HG02588 (cell line): ENCODE measurements at regions not wholly inside any gene's neighbourhood (a gene's known extent, or its start where the extent isn't known, plus 50 kb on each side); places are given as distances from the start of the nearest gene placed in this dataset.

Experiments used
- ATAC-seq: cut with Tn5 transposase; IDR thresholded peaks from one replicate; pipeline ENCODE4 v1.9.1; 2021; ENCODE audit warnings: mild to moderate bottlenecking, moderate library complexity; ENCODE audit not compliant: unreplicated experiment

- ATAC-seq: no peak
These were observed 946.3 kb upstream of the MIR17HG start for GRCh38 chr13:90401150-90401549.

- ATAC-seq: no peak
These were observed 945.4 kb upstream of the MIR17HG start for GRCh38 chr13:90402102-90402501.

GRCh38 chr13:90402613-90403012 lies 944.9 kb upstream of the MIR17HG start:
- ATAC-seq: no peak

DNA sequence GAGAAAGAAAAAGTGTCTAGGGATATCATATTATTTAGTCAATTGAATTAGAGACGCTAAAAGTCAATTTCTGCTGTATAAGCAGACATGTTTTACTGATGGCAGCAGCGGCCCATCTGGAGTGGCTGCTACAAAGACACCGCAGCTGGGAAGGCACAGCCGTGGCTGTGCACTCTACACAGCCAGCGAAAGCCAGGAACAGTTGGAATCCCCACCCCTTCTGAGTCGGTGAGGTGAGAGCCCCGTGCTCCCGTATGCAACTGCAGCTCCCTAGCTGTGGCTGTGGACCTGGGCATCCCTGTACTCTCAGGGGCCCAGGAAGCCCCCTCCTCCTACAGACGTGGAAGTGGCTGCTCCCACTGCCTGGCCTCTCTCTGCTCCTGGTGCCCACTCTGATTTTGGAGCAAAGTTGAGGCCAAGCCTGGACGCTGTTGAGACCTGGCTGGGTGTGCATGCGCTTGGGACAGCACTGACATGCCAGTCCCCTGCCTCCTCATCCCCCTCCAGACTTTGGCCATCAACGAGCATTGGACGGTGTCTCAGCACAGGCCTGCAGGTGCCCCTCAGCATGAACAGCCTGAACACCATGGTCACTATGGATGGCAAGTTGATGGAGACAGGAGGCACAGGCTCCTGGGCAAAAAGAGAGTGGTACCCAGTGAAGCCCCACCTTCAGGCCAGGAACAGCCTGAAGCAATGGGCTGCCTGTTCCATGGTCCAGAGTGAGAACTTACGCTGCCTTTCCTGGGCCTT lies 944.0 kb upstream of the MIR17HG start:
- ATAC-seq: no peak

- ATAC-seq: no peak
These were observed 942.2 kb upstream of the MIR17HG start for GRCh38 chr13:90405301-90405700.

- no peak for ATAC-seq
These were observed 934.5 kb upstream of the MIR17HG start for GRCh38 chr13:90412980-90413379.

DNA sequence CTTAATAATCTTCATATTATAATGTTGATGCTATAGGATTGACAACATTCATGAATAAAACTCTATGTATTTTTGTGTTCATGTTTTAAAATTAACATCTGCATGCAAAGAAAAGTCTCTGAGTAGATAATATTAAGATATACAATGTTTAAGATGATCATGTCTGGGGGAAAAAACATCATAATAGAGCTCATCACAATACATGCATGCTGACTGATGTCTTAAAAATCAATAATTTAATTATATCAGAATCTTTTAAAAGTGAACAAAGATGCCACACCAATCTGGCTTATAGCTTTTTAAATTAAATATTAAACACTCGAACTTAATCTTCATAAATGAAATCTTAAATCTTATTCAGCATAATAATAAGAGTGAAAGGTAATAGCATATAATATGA lies 933.9 kb upstream of the MIR17HG start:
- ATAC-seq: no peak

- ATAC-seq: no peak
These were observed 932.5 kb upstream of the MIR17HG start for GRCh38 chr13:90414691-90415596.

- no peak for ATAC-seq
These were observed 931.6 kb upstream of the MIR17HG start for GRCh38 chr13:90415902-90416301.

DNA sequence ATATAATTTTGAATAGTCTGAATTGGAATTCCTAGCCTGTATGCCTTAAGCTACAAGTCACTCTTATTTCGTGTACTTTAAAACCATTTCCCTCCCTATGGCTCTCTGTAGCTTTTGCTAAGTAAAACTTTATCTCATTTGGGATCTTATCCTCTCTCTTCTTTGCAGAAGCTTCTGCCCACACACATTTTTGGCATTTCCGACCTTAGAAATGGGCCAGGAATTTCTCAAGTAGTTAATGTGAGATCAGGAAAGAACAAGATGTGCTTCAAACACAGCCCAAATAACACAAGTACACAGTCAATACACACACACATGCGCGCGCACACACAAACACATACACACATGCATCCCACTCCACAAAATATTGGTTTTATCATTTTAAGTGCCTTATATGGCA lies 931.0 kb upstream of the MIR17HG start:
- no peak for ATAC-seq

GRCh38 chr13:90416938-90417337 lies 930.5 kb upstream of the MIR17HG start:
- ATAC-seq: no peak

GRCh38 chr13:90420683-90421082 lies 926.8 kb upstream of the MIR17HG start:
- no peak for ATAC-seq

- ATAC-seq: no peak
These were observed 919.9 kb upstream of the MIR17HG start for GRCh38 chr13:90427322-90428272.

- ATAC-seq: no peak
These were observed 918.8 kb upstream of the MIR17HG start for GRCh38 chr13:90428522-90429210.

- ATAC-seq: no peak
These were observed 917.4 kb upstream of the MIR17HG start for GRCh38 chr13:90430127-90430526.

DNA sequence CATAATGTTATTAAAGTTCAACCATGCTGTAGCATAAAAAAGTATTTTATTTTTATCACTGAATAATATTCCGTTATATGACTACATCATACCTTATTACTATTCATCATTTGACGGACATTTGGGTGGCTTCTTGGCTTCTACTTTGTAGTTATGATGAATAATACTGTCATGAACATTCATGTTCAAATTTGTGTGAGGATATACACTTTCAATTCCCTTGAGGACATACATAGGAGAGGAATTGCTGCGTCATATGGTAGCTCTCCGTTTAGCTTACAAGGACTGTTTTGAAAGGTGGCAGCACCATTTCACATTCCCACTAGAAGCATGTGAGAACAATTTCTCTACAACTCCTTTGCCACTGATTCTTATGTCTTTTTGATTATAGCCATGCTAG lies 910.8 kb upstream of the MIR17HG start:
- no peak for ATAC-seq

GRCh38 chr13:90438576-90438975 lies 908.9 kb upstream of the MIR17HG start:
- ATAC-seq: no peak

DNA sequence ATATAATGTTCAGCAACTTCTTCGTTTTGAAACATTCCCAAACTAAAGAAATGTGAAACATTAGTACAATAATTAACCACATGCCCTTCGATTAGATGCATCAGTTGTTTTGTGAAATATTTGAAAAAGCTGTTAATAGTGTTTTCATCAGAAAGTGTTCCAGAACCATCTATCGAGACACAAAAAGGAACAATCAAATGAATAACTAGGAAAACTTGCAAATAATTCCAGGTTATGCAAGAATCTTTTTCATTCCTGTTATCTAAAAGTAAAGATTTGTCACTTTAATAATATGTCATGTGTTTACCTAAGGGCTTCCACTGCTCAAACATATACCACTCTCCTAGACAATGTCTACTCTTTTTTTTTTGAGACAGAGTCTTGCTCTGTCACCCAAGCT lies 904.2 kb upstream of the MIR17HG start:
- no peak for ATAC-seq

- ATAC-seq: no peak
These were observed 903.3 kb upstream of the MIR17HG start for GRCh38 chr13:90444232-90444631.

DNA sequence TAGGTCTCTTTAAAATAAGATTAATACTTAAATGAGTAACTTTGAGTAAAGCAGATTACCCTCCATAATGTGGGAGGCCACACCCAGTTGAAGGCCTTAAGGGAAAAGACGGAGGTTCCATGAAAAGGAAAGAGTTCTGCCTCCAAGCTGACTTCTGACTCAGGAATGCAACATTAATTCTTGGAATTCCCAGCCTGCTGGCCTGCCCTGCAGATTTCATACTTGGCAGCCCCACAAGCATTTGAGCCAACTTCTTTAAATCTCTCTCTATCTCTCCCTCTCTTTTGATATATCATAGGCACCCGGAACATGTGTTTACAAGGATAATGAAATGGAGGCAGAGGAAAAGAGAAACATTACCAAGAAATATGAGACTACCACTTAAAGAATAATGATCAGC lies 902.3 kb upstream of the MIR17HG start:
- ATAC-seq: no peak
